Psoas muscle (tissue), 7 donors: ENCODE measurements at regions not wholly inside any gene's neighbourhood (a gene's known extent, or its start where the extent isn't known, plus 50 kb on each side); places are given as distances from the start of the nearest gene placed in this dataset.
A peak's percentile ranks its signal among the peaks of the same experiment; 100 is the strongest.

Source experiments
- ATAC-seq, 4 donors: fragments of 200-7000 bp; cut with Tn5 transposase; one replicate each; pipeline ENCODE4 v1.9.1; 2020; ENCODE audit warnings: moderate library complexity in 3 of 4, mild to moderate bottlenecking in 2 of 4
- DNase-seq, 2 donors: peaks; one replicate each; pipeline ENCODE4 v3.0.0-alpha.2; 2020
- H3K27ac ChIP-seq: fragments of 200-600 bp; one replicate; pipeline ENCODE4 v1.8.0; 2022
- H3K27me3 ChIP-seq, 3 donors: fragments of 200-600 bp in 1 of 3; one replicate each; pipeline versions ENCODE4 v1.6.1 to v1.8.0; 2013 to 2022; ENCODE audit warnings: low read length in 2 of 3, mild to moderate bottlenecking in 2 of 3, moderate library complexity in 1 of 3; ENCODE audit not compliant: insufficient read depth in 3 of 3
- H3K36me3 ChIP-seq, 2 donors: fragments of 200-600 bp in 1 of 2; one replicate each; pipeline versions ENCODE4 v1.6.1 to v1.8.0; 2013 to 2022; ENCODE audit warnings: low read depth in 1 of 2, mild to moderate bottlenecking in 1 of 2, moderate library complexity in 1 of 2; ENCODE audit not compliant: insufficient read depth in 1 of 2
- H3K4me1 ChIP-seq: fragments of 200-600 bp; one replicate; pipeline ENCODE4 v1.8.0; 2022
- H3K4me3 ChIP-seq: fragments of 200-600 bp; one replicate; pipeline ENCODE4 v1.8.0; 2022; ENCODE audit warnings: mild to moderate bottlenecking
- H3K9me3 ChIP-seq: fragments of 200-600 bp; one replicate; pipeline ENCODE4 v1.8.0; 2022
- WGBS, 3 donors: extraction: QIAGEN DNeasy Blood & Tissue Kit; methylation state at CpG; one replicate each; pipeline versions ENCODE4 v1.1.6 to v1.1.7; 2013; 5-methylcytosine and 5-hydroxymethylcytosine counted together
- intact Hi-C, 2 donors: fragments of 100-400 bp; cut with DNase I; formaldehyde crosslinking; loops; one replicate each; pipeline versions ENCODE4 v1.11.0 to v1.14.2; 2022
- TF ChIP-seq, protein P1 (sequence below): fragments of 200-600 bp; IDR thresholded peaks from one replicate; pipeline ENCODE4 v1.8.0; 2022; ENCODE audit warnings: antibody characterized with exemption
- donor health status: healthy with polysubstance abuse.
- donor health status: DM: no; HTN: no; CAD: no; lungs with moderate emphysema.
- donor health status: Bipolar disorder and iron deficiency.
- donor health status: healthy.
- donor health status: DM: yes; HTN: yes; CAD: no.
- donor health status: DM: no; HTN: no; CAD: no.
- donor health status: DM: yes; HTN: yes; CAD: no.

DNA sequence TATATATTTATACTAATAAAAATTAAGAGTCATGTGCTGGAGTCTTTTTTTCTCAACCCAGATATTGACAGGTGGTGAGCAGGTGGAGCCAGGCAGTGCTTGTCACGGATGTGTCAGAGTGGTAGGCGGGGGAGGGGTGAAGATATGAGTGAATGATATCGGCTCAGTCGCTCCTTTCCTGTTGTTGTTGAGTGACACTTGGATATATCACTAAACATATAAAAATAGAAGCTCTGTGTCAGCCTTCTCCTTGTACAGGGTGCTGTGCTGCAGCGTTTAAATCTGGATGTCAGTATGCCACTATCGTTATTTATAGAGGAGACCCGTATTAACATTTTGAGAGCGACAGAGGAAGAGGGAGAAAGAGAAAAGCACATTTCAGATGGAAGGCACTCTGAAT lies 339.6 kb downstream of the NUF2 start:
- no peak for DNase-seq
- Histone ChIP-seq H3K27me3 (no peaks in the 10 kb centered on the region), H3K4me1 (no peaks in the 10 kb centered on the region), H3K4me3 (no peak overlapping the region), H3K36me3 (no peaks in the 10 kb centered on the region), H3K9me3 (no peaks in the 10 kb centered on the region), H3K27ac (no peak overlapping the region)
- ATAC-seq, result peak in 2 of 4 donors; percentile 21 to 61
- intact Hi-C loops, result no loop called here
- TF ChIP-seq, protein P1, sequence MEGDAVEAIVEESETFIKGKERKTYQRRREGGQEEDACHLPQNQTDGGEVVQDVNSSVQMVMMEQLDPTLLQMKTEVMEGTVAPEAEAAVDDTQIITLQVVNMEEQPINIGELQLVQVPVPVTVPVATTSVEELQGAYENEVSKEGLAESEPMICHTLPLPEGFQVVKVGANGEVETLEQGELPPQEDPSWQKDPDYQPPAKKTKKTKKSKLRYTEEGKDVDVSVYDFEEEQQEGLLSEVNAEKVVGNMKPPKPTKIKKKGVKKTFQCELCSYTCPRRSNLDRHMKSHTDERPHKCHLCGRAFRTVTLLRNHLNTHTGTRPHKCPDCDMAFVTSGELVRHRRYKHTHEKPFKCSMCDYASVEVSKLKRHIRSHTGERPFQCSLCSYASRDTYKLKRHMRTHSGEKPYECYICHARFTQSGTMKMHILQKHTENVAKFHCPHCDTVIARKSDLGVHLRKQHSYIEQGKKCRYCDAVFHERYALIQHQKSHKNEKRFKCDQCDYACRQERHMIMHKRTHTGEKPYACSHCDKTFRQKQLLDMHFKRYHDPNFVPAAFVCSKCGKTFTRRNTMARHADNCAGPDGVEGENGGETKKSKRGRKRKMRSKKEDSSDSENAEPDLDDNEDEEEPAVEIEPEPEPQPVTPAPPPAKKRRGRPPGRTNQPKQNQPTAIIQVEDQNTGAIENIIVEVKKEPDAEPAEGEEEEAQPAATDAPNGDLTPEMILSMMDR, result no peak
- WGBS, 3 donors, result 50 to 69% (median 60%) methylated on average over 8 of the region's 8 CpGs

DNA sequence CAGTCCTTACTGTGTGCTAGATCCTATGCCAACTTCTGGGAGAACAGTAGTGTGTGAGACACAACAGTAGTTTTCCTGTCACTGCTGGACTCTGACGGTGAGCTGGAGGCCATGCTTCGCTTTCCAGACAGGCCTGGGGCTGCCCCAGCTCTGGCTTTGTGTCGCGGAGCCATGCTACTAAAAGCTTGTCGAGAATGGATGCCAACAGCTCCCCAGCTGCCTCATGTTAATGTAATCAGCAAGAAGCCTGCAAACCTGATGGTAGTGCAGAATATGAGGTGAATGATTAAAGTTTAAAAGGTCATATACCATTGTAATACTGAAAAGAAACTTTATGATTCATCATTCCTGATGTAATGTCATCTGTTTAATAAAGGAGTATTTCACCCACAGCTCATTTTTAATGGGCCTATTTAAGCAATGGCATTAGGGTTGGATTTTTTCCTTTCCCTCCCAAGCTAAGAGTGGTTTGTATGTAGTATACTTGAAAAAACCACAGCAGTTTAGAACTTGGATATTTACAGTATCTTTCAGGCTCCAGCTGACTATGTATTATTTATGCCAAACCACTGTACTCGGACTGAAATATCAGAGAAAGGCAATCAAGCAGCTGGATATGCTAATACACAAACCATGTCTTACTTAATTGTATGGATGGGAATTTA lies 343.0 kb downstream of the NUF2 start:
- Histone ChIP-seq H3K4me3 (no peak overlapping the region), H3K36me3 (no peaks in the 10 kb centered on the region), H3K27me3 (no peaks in the 10 kb centered on the region), H3K27ac (no peak overlapping the region), H3K4me1 (no peaks in the 10 kb centered on the region), H3K9me3 (no peaks in the 10 kb centered on the region)
- 61 to 69% (median 67%) methylated on average over 6 of the region's 6 CpGs for WGBS, 3 donors
- TF ChIP-seq, protein P1, result no peak
- ATAC-seq (no peak), DNase-seq (no peak)
- intact Hi-C loops, result no loop called here

DNA sequence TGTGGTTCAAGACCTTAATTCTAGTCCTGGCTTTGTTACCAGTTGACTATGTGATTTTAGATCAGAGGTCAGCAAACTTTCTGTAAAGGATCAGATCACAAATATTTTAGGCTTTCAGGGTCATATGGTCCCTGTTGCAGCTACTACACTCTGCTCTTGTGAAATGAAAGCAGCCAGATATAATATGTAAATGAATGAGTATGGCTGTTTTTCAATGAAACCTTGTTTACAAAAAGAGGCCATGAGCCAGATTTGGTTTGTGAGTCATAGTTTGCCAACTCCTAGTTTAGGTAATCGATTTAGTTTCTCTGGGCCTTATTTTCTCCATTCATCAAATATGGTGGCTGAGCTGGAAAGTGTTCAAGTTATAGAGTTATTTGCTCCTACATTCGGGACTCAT lies 346.7 kb downstream of the NUF2 start:
- H3K36me3 ChIP-seq, result no peaks in the 10 kb centered on the region
- H3K27ac ChIP-seq, result no peak overlapping the region
- ATAC-seq (no peak), DNase-seq (no peak)
- WGBS, 3 donors, result 75 to 80% (median 79%) methylated on average over 2 of the region's 2 CpGs
- intact Hi-C loops, result no loop called here
- no peaks in the 10 kb centered on the region for H3K4me1 ChIP-seq
- H3K9me3 ChIP-seq, result no peaks in the 10 kb centered on the region
- H3K27me3 ChIP-seq, result peaks cover 0 to 2% (median 0%) of the 10 kb centered on the region in 3 donors
- TF ChIP-seq, protein P1, result no peak
- H3K4me3 ChIP-seq, result no peak overlapping the region

DNA sequence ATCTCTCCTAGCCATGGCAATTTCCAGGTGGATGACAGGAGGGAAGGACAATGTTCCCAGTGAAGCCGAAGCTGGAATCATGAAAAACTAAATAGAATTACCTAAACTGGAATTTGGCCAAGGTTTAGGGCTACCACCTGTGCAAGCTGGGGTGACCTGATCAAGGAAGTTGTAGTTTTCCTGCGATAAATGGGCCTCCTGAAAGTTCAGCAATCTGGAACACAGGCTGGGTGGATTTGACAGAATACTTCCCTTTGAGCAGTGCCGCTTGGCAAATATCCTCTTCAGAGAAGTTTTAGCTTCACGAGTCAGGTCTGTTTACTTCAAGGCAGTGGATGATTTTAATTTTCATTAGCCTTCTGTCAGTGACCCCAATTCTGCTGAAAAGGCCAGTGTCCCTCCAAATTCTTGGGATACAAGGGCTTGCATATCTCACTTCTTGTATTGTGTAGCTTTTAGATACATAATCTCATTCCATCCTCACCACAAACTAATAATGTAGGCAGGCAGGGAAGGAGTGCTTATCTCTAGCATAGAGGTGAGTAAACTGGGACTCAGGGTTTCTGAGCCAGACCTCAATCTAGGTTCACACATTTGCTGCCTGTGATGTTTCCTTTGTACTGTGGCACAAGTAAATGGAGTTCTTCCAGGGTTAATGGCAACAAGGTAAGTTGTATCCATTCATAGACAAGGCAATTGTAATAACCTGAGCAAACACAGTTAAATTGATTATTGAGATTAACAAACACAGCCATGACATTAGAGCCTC lies 349.4 kb downstream of the NUF2 start:
- H3K36me3 ChIP-seq, result no peaks in the 10 kb centered on the region
- DNase-seq, result no peak
- peaks cover 0 to 2% (median 0%) of the 10 kb centered on the region in 3 donors for H3K27me3 ChIP-seq
- no peak overlapping the region for H3K27ac ChIP-seq
- no peak overlapping the region for H3K4me3 ChIP-seq
- no peaks in the 10 kb centered on the region for H3K9me3 ChIP-seq
- 62 to 65% (median 63%) methylated on average over 4 of the region's 4 CpGs for WGBS, 3 donors
- H3K4me1 ChIP-seq, result no peaks in the 10 kb centered on the region
- no peak for ATAC-seq
- TF ChIP-seq, protein P1, result no peak
- intact Hi-C loops, result no loop called here
